Progenitor cell of endocrine pancreas (in vitro differentiated cells): ENCODE measurements at regions not wholly inside any gene's neighbourhood (a gene's known extent, or its start where the extent isn't known, plus 50 kb on each side); places are given as distances from the start of the nearest gene placed in this dataset.

Source experiments
- DNase-seq: peaks from one replicate; pipeline ENCODE4 v3.0.0; 2021; ENCODE audit warnings: low spot score; ENCODE audit not compliant: unreplicated experiment
- H3K27ac Mint-ChIP-seq: 2 replicates; pipeline ENCODE4 v1.8.0; 2021; ENCODE audit warnings: mild to moderate bottlenecking, moderate library complexity, mixed read lengths
- H3K27me3 Mint-ChIP-seq: 2 replicates; pipeline ENCODE4 v1.8.0; 2021; ENCODE audit warnings: mixed read lengths
- H3K36me3 Mint-ChIP-seq: 2 replicates; pipeline ENCODE4 v1.8.0; 2022; ENCODE audit warnings: mixed read lengths; ENCODE audit not compliant: insufficient read depth
- H3K4me1 Mint-ChIP-seq: 2 replicates; pipeline ENCODE4 v1.8.0; 2021; ENCODE audit warnings: low read depth, mixed read lengths
- H3K4me3 Mint-ChIP-seq: 2 replicates; pipeline ENCODE4 v1.8.0; 2021; ENCODE audit warnings: low read depth, mild to moderate bottlenecking, moderate library complexity, mixed read lengths
- H3K9me3 Mint-ChIP-seq: 2 replicates; pipeline ENCODE4 v1.8.0; 2021; ENCODE audit warnings: low read depth, mixed read lengths
- TF ChIP-seq, protein P1 (sequence below): fragments of 200-600 bp; sonication (generic); IDR thresholded peaks from one replicate; pipeline ENCODE4 v1.5.0; 2021; ENCODE audit warnings: antibody characterized with exemption, mild to moderate bottlenecking; ENCODE audit not compliant: unreplicated experiment

DNA sequence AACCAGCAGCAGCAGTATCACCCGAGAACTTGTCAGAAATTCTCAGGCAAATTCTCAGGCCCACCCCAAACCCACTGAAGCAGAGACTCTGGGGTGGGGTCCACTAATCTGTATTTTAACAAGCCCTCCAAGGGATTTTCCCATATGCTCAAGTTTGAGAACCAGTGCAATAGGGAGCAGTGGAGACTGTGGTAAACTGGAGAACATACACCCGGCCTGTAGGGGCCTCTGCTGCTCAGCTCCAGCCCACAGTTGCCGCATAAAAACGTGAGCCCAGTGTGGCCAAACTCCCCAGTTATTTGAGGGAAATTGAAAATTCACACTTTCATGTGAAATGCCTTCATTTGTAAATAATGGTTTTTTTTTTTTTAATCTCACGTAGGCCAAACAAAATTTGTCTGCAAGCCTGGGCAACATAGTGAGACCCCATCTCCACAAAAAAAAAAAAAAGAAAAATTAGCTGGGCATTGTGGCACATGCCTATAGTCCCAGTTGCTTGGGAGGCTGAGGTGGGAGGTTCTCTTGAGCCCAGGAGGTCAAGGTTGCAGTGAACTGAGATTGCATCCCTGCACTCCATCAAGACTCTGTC, 97.6 kb upstream of the ZMIZ1 start:
- TF ChIP-seq, protein P1, sequence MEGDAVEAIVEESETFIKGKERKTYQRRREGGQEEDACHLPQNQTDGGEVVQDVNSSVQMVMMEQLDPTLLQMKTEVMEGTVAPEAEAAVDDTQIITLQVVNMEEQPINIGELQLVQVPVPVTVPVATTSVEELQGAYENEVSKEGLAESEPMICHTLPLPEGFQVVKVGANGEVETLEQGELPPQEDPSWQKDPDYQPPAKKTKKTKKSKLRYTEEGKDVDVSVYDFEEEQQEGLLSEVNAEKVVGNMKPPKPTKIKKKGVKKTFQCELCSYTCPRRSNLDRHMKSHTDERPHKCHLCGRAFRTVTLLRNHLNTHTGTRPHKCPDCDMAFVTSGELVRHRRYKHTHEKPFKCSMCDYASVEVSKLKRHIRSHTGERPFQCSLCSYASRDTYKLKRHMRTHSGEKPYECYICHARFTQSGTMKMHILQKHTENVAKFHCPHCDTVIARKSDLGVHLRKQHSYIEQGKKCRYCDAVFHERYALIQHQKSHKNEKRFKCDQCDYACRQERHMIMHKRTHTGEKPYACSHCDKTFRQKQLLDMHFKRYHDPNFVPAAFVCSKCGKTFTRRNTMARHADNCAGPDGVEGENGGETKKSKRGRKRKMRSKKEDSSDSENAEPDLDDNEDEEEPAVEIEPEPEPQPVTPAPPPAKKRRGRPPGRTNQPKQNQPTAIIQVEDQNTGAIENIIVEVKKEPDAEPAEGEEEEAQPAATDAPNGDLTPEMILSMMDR: no peak
- Mint-ChIP-seq H3K36me3 (no peaks in the 10 kb centered on the region), H3K4me1 (peaks cover 33% of the 10 kb centered on the region), H3K27ac (no peak overlapping the region), H3K27me3 (no peaks in the 10 kb centered on the region), H3K4me3 (no peak overlapping the region), H3K9me3 (no peaks in the 10 kb centered on the region)
- no peak for DNase-seq

DNA sequence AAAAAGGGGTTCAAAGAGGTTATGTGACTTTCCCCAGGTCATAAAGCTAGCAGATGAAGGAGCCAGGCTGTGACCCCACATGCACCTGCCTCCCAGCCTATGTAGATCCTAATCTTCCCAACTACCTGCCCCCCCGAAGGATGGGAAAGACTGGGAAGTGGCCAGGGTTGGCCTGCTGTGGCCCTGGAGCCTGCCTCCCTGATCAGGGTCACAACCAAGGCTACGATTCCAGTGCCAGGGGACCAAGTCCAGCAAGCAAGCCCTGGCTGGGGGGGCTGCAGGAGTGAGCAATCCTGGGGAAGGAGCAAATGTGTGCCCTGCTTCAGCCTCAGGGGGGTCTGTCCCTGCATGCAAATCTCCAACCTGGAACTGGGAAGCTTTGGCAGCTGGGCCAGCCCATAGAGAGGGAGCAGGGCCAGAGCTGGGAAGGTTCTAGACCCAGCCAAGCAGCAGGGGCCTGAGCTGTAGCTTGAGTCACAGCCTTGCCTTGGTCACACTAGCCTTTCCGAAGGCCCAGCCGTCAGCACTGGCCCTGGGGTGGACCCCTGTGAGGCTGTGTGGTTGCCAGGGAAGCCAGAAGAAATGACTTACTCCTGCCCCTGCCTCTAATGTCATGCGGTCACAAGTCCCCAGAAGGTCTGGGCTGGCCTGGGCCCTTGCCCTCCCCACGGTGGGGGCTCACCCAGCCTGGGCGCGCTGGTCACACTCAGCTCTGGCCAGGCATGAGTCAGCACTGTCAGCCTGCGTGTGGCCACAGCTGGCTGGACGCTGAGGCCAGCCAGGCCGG, 96.4 kb upstream of the ZMIZ1 start:
- peaks cover 29% of the 10 kb centered on the region for H3K4me1 Mint-ChIP-seq

DNA sequence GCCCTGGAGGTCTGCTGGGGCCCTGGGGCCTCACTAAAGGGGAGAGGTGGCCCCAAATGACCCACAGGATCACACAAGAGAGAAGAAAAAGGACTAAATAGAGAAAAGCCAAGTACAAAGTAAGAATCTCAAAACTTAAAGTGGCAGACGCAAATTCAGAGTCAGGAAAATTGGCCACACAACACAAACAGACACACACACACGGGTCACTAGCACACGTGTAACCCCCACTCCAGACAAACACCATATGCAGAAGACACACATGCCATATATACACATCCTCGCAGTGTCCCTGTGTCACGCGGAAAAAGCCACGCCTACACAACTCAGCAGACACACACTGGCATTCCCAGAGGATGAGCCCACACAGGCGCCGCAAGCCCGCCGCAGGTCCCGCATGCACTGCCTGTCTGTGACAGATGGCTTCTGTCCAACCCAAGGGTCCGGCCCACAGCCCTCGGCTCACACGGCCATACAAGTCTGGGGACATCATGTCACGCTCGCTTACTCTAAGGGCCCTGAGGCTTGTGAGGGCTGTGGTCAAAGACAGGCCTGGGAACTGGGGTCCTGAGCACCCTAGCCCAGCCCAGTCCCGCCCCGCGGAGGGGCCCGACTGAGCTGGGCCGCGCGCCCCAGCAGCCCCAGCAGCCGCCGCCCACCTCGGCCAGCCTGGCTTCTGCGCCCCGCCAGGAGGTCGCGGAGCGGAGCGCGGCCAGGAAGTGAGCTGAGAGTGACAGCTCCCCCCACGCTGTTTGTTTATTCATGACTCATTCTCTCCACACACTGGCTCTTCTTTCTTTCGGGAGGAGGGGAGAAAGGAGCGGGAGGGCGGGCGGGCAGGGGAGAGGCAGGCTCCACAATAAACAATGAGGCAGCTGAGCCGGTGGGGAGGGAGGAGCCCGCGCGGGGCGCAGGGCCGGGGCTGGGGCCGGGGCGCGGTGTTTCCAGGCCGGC, 95.5 kb upstream of the ZMIZ1 start:
- TF ChIP-seq, protein P1: no peak
- H3K27ac Mint-ChIP-seq: peak overlapping the region; percentile 98
- peaks cover 34% of the 10 kb centered on the region for H3K4me1 Mint-ChIP-seq
- peaks cover 8% of the 10 kb centered on the region for H3K27me3 Mint-ChIP-seq
- no peaks in the 10 kb centered on the region for H3K9me3 Mint-ChIP-seq
- no peak for DNase-seq
- peak overlapping the region; percentile 63 for H3K4me3 Mint-ChIP-seq
- no peaks in the 10 kb centered on the region for H3K36me3 Mint-ChIP-seq

More for the DNA sequence above, 96.4 kb upstream of the ZMIZ1 start:
- peak overlapping the region; percentile 63 for H3K4me3 Mint-ChIP-seq
- peaks cover 3% of the 10 kb centered on the region for H3K27me3 Mint-ChIP-seq
- H3K36me3 Mint-ChIP-seq: no peaks in the 10 kb centered on the region
- TF ChIP-seq, protein P1: no peak
- no peak for DNase-seq
- peak overlapping the region; percentile 98 for H3K27ac Mint-ChIP-seq
- H3K9me3 Mint-ChIP-seq: no peaks in the 10 kb centered on the region

DNA sequence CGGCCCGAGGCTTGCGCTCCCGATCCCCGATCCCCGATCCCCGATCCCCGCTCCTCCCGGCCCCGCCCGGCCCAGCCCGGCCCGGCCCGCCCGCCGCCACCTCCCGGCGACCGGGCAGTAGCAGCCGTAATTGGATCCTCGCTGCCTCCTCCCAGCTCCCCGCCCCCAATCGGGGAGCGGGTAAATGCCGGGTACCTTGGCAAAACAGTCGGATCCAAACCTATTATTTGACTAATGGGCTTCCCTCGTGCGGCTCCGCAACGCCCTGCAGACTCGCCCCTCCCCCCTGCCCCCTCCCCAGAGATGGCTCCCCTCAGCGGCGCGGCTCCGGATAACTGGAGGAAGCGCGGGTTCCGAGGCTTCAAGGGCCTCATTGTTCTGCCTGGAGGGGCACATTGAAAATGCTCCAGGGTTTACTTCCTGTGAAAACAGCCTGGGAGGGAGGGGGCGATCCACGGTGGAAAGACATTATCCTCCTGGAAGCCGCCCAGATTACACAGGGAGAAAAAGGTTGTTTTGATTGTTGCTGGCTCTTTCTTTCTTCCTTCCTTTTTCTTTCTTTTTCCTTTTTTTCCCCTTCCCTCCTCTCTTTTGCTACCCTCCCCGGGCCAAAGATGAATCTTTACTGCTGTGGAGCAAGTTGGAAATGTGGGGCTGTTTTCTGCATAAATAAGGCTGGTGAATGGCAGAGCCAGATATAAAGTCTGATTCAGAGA, 94.7 kb upstream of the ZMIZ1 start:
- no peaks in the 10 kb centered on the region for H3K9me3 Mint-ChIP-seq
- peak; percentile 71 for DNase-seq
- peak overlapping the region; percentile 99 for H3K27ac Mint-ChIP-seq
- peaks cover 36% of the 10 kb centered on the region for H3K4me1 Mint-ChIP-seq
- peak overlapping the region; percentile 81 for H3K4me3 Mint-ChIP-seq
- peaks cover 8% of the 10 kb centered on the region for H3K27me3 Mint-ChIP-seq
- TF ChIP-seq, protein P1: no peak
- H3K36me3 Mint-ChIP-seq: no peaks in the 10 kb centered on the region
